H9 (cell line): ENCODE measurements at regions not wholly inside any gene's neighbourhood (a gene's known extent, or its start where the extent isn't known, plus 50 kb on each side); places are given as distances from the start of the nearest gene placed in this dataset.
"Not testable (repeated sequence)": the region's sequence is repeated elsewhere in the genome, so short reads cannot be mapped to it uniquely, and the experiment has no call there.

Experiments
- DNase-seq: peaks from one replicate; pipeline ENCODE4 v3.0.0-alpha.2; 2017
- H2AFZ ChIP-seq: one replicate; pipeline ENCODE4 v1.6.1; 2013; ENCODE audit warnings: mild to moderate bottlenecking, low read length, control low read depth, moderate library complexity
- H2AK5ac ChIP-seq: 2 replicates; pipeline ENCODE4 v1.6.1; 2013; ENCODE audit warnings: low read length, control low read depth, mixed read lengths; ENCODE audit not compliant: insufficient read length
- H2BK120ac ChIP-seq: one replicate; pipeline ENCODE4 v1.6.1; 2013; ENCODE audit warnings: low read depth, mild to moderate bottlenecking, low read length, control low read depth, inconsistent platforms; ENCODE audit not compliant: poor library complexity, severe bottlenecking
- H2BK12ac ChIP-seq: 2 replicates; pipeline ENCODE4 v1.6.1; 2013; ENCODE audit warnings: low read length, control low read depth, mixed read lengths, low read depth; ENCODE audit not compliant: insufficient read length
- H2BK15ac ChIP-seq: 2 replicates; pipeline ENCODE4 v1.6.1; 2013; ENCODE audit warnings: low read depth, low read length, control low read depth
- H2BK20ac ChIP-seq: one replicate; pipeline ENCODE4 v1.6.1; 2013; ENCODE audit warnings: low read depth, mild to moderate bottlenecking, low read length, control low read depth, inconsistent platforms; ENCODE audit not compliant: poor library complexity, severe bottlenecking
- H2BK5ac ChIP-seq: 2 replicates; pipeline ENCODE4 v1.6.1; 2013; ENCODE audit warnings: low read length, control low read depth, mixed read lengths; ENCODE audit not compliant: insufficient read length
- H3K14ac ChIP-seq: 2 replicates; pipeline ENCODE4 v1.6.1; 2013; ENCODE audit warnings: low read length, control low read depth; ENCODE audit not compliant: insufficient read depth
- H3K18ac ChIP-seq: 2 replicates; pipeline ENCODE4 v1.6.1; 2013; ENCODE audit warnings: low read depth, mild to moderate bottlenecking, mixed read lengths, low read length, control low read depth; ENCODE audit not compliant: insufficient read length
- H3K23ac ChIP-seq: 2 replicates; pipeline ENCODE4 v1.6.1; 2013; ENCODE audit warnings: low read length, control low read depth, mixed read lengths, low read depth; ENCODE audit not compliant: insufficient read length
- H3K23me2 ChIP-seq: 2 replicates; pipeline ENCODE4 v1.6.1; 2013; ENCODE audit warnings: low read depth, mild to moderate bottlenecking, mixed read lengths, low read length, control low read depth; ENCODE audit not compliant: insufficient read length, poor library complexity, severe bottlenecking
- H3K27ac ChIP-seq: 2 replicates; pipeline ENCODE4 v1.5.1; 2013; ENCODE audit warnings: low read length, control low read depth, mixed read lengths, low read depth; ENCODE audit not compliant: insufficient read length
- H3K27me3 ChIP-seq: 2 replicates; pipeline ENCODE4 v1.6.1; 2013; ENCODE audit warnings: low read length, control low read depth, inconsistent platforms; ENCODE audit not compliant: insufficient read depth
- H3K4ac ChIP-seq: 2 replicates; pipeline ENCODE4 v1.6.1; 2013; ENCODE audit warnings: low read depth, mild to moderate bottlenecking, control low read depth, inconsistent platforms, low read length, moderate library complexity
- H3K4me1 ChIP-seq: 2 replicates; pipeline ENCODE4 v1.6.1; 2013; ENCODE audit warnings: low read length, control low read depth, inconsistent platforms; ENCODE audit not compliant: insufficient read depth
- H3K4me2 ChIP-seq: 2 replicates; pipeline ENCODE4 v1.6.1; 2013; ENCODE audit warnings: low read length, control low read depth, mixed read lengths; ENCODE audit not compliant: insufficient read length, insufficient read depth
- H3K56ac ChIP-seq: 2 replicates; pipeline ENCODE4 v1.6.1; 2013; ENCODE audit warnings: low read depth, mild to moderate bottlenecking, mixed read lengths, low read length, control low read depth; ENCODE audit not compliant: insufficient read length
- H3K79me1 ChIP-seq: 2 replicates; pipeline ENCODE4 v1.6.1; 2013; ENCODE audit warnings: low read depth, mild to moderate bottlenecking, moderate library complexity, low read length, control low read depth, inconsistent platforms; ENCODE audit not compliant: insufficient read depth, poor library complexity, severe bottlenecking
- H3K79me2 ChIP-seq: 2 replicates; pipeline ENCODE4 v1.6.1; 2013; ENCODE audit warnings: low read length, control low read depth, inconsistent platforms; ENCODE audit not compliant: insufficient read depth
- H3K9ac ChIP-seq: 2 replicates; pipeline ENCODE4 v1.6.1; 2013; ENCODE audit warnings: low read length, control low read depth, mixed read lengths; ENCODE audit not compliant: insufficient read length; ENCODE audit errors: extremely low read depth
- H3K9me3 ChIP-seq: one replicate; pipeline ENCODE4 v1.6.1; 2013; ENCODE audit warnings: low read depth, low read length, inconsistent platforms; ENCODE audit not compliant: control insufficient read depth
- H3T11ph ChIP-seq: one replicate; pipeline ENCODE4 v1.6.1; 2013; ENCODE audit warnings: mild to moderate bottlenecking, low read length, control low read depth, inconsistent platforms
- H4K20me1 ChIP-seq: one replicate; pipeline ENCODE4 v1.6.1; 2013; ENCODE audit not compliant: control insufficient read depth, insufficient read length, insufficient read depth
- H4K5ac ChIP-seq: 2 replicates; pipeline ENCODE4 v1.6.1; 2013; ENCODE audit warnings: low read depth, mild to moderate bottlenecking, mixed read lengths, low read length, control low read depth; ENCODE audit not compliant: insufficient read length
- H4K8ac ChIP-seq: replicated peaks from 2 replicates; pipeline ENCODE4 v1.6.1; 2013; ENCODE audit warnings: low read length, control low read depth, mixed read lengths, low read depth; ENCODE audit not compliant: insufficient read length
- H4K91ac ChIP-seq: 2 replicates; pipeline ENCODE4 v1.6.1; 2013; ENCODE audit warnings: low read depth, mild to moderate bottlenecking, moderate library complexity, mixed read lengths, low read length, control low read depth; ENCODE audit not compliant: insufficient read length
- H3K27ac Mint-ChIP-seq, 3 experiments: 2 replicates in 2 of 3; 3 replicates in 1 of 3; pipeline ENCODE4 v1.8.0; 2020 to 2021; ENCODE audit warnings: mixed read lengths in 3 of 3, mild to moderate bottlenecking in 1 of 3, moderate library complexity in 1 of 3
- H3K27me3 Mint-ChIP-seq: 2 replicates; pipeline ENCODE4 v1.8.0; 2021; ENCODE audit warnings: low read depth, mild to moderate bottlenecking, moderate library complexity, mixed read lengths
- H3K36me3 Mint-ChIP-seq, 3 experiments: 2 replicates in 2 of 3; 3 replicates in 1 of 3; pipeline ENCODE4 v1.8.0; 2020 to 2021; ENCODE audit warnings: low read depth in 3 of 3, mixed read lengths in 3 of 3; ENCODE audit not compliant: insufficient read depth in 1 of 3
- H3K4me1 Mint-ChIP-seq, 2 experiments: 2 replicates each; pipeline ENCODE4 v1.8.0; 2020; ENCODE audit warnings: mixed read lengths in 2 of 2
- H3K4me3 Mint-ChIP-seq, 2 experiments: 2 replicates in 1 of 2; 3 replicates in 1 of 2; pipeline ENCODE4 v1.8.0; 2020 to 2021; ENCODE audit warnings: mild to moderate bottlenecking in 2 of 2, mixed read lengths in 2 of 2, moderate library complexity in 1 of 2
- H3K9me3 Mint-ChIP-seq, 2 experiments: 2 replicates in 1 of 2; 3 replicates in 1 of 2; pipeline ENCODE4 v1.8.0; 2020; ENCODE audit warnings: mild to moderate bottlenecking in 2 of 2, mixed read lengths in 2 of 2, moderate library complexity in 1 of 2
- WGBS: extraction: QIAGEN DNeasy Blood & Tissue Kit; methylation state at CpG from one replicate; pipeline ENCODE4 v1.1.7; 2013; ENCODE audit warnings: missing lambda C conversion rate, low lambda C conversion rate, mixed read lengths; ENCODE audit not compliant: insufficient read length; ENCODE audit errors: extremely low coverage; 5-methylcytosine and 5-hydroxymethylcytosine counted together
- TF ChIP-seq, protein P1 (sequence below): fragments of 200-600 bp; sonication (generic); conservative IDR thresholded peaks from 3 replicates; pipeline ENCODE4 v1.8.0; 2021; ENCODE audit warnings: antibody characterized with exemption, mild to moderate bottlenecking

DNA sequence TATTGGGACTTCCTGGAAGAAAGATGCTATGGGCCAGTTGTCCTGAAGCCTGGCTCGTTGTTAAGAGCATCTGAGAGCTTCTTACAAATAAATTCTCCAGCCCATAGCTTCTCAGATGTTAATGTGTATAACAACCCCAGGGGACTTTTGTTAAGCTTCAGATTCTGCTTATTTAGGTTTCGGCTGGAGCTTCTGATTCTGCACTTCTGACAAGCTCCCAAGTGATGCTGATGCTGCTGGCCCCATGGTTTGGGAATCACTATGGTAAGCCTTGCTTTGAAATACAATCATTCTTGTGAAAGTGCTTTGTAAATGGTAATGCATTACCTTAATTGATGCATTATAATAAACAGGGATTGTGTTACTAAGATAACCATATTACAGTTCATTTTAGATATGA, 281.8 kb upstream of the PLD5 start:
- Histone ChIP-seq H3K23ac (no peak overlapping the region), H3K14ac (no peak overlapping the region), H2BK20ac (no peak overlapping the region), H2AFZ (no peak overlapping the region), H3K56ac (no peak overlapping the region), H2BK120ac (no peak overlapping the region), H2BK12ac (no peak overlapping the region), H3K27me3 (no peaks in the 10 kb centered on the region), H3K4ac (no peak overlapping the region), H3K9me3 (no peaks in the 10 kb centered on the region), H2BK5ac (no peak overlapping the region), H3K23me2 (no peaks in the 10 kb centered on the region), H3K4me2 (no peak overlapping the region), H3T11ph (no peak overlapping the region), H3K9ac (no peak overlapping the region), H3K27ac (no peak overlapping the region), H3K4me1 (no peaks in the 10 kb centered on the region), H3K79me1 (no peaks in the 10 kb centered on the region), H4K20me1 (no peaks in the 10 kb centered on the region), H4K8ac (no peak overlapping the region), H2AK5ac (no peak overlapping the region), H2BK15ac (no peak overlapping the region), H3K18ac (no peak overlapping the region), H4K91ac (no peak overlapping the region), H3K79me2 (no peaks in the 10 kb centered on the region), H4K5ac (no peak overlapping the region)
- no CpG with 5 or more reads among the region's 2 CpGs for WGBS
- Mint-ChIP-seq H3K27ac (no peak overlapping the region), H3K4me1 (peaks cover 3 to 13% of the 10 kb centered on the region in 2 experiments), H3K9me3 (no peaks in the 10 kb centered on the region), H3K36me3 (no peaks in the 10 kb centered on the region), H3K4me3 (no peak overlapping the region), H3K27me3 (no peaks in the 10 kb centered on the region)
- TF ChIP-seq, protein P1, sequence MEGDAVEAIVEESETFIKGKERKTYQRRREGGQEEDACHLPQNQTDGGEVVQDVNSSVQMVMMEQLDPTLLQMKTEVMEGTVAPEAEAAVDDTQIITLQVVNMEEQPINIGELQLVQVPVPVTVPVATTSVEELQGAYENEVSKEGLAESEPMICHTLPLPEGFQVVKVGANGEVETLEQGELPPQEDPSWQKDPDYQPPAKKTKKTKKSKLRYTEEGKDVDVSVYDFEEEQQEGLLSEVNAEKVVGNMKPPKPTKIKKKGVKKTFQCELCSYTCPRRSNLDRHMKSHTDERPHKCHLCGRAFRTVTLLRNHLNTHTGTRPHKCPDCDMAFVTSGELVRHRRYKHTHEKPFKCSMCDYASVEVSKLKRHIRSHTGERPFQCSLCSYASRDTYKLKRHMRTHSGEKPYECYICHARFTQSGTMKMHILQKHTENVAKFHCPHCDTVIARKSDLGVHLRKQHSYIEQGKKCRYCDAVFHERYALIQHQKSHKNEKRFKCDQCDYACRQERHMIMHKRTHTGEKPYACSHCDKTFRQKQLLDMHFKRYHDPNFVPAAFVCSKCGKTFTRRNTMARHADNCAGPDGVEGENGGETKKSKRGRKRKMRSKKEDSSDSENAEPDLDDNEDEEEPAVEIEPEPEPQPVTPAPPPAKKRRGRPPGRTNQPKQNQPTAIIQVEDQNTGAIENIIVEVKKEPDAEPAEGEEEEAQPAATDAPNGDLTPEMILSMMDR, result no peak
- DNase-seq, result no peak

DNA sequence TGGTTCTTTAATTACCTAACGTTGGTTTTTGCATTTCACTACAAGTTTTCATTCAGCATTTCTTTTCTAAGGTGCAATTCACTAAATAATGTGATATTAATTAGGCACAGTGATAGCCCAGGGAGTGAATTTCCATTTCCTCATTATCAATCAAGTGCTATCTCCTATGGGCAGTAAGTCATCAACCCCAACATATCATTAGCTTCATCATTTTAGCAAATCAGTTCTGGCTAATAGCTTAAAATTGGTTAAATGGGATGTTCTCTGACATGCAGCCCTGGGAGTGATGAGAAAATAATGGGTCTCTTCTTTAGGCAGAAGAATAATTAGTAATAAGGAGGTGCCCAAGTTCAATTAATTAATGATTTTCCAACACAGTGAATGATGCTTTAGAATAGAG, 280.9 kb upstream of the PLD5 start:
- H4K20me1 ChIP-seq, H3K9me3 ChIP-seq, H2BK12ac ChIP-seq, H3K4ac ChIP-seq, H3K4me2 ChIP-seq, H3K56ac ChIP-seq, H3K23me2 ChIP-seq, H3K4me1 ChIP-seq, H2BK120ac ChIP-seq, H3K14ac ChIP-seq, H3K79me2 ChIP-seq, H3K27ac Mint-ChIP-seq, H3K9ac ChIP-seq, H3K27ac ChIP-seq, H3K9me3 Mint-ChIP-seq, H3K79me1 ChIP-seq, H2AK5ac ChIP-seq, H2AFZ ChIP-seq, H4K91ac ChIP-seq, H3K36me3 Mint-ChIP-seq, H3K27me3 ChIP-seq, H2BK5ac ChIP-seq, H2BK20ac ChIP-seq, H3K23ac ChIP-seq, H3T11ph ChIP-seq, H2BK15ac ChIP-seq, H4K5ac ChIP-seq, H3K18ac ChIP-seq, H4K8ac ChIP-seq, H3K27me3 Mint-ChIP-seq, H3K4me3 Mint-ChIP-seq, DNase-seq: not testable (repeated sequence)
- H3K4me1 Mint-ChIP-seq, result peaks cover 3 to 13% of the 10 kb centered on the region in 2 experiments
- WGBS, result no CpG with 5 or more reads among the region's 1 CpG
